Natural killer cell treated with Interleukin-12 subunit alpha and Interleukin-12 subunit beta and Interleukin-15 and Interleukin-18, amount 100 ng/mL, for 72 hours (primary cell): ENCODE measurements at regions not wholly inside any gene's neighbourhood (a gene's known extent, or its start where the extent isn't known, plus 50 kb on each side); places are given as distances from the start of the nearest gene placed in this dataset.

ENCODE experiments used
- ATAC-seq, 2 donors: fragments of 150-1000 bp; cut with Tn5 transposase in 1 of 2; sonication (Bioruptor Pico), chemical (Tn5 transposase) in 1 of 2; 2 replicates each; pipeline ENCODE4 v1.10.0; 2021
- DNase-seq: peaks from one replicate; pipeline ENCODE4 v3.0.0; 2022; ENCODE audit warnings: low spot score
- H3K27ac Mint-ChIP-seq, 2 donors: 1 replicate in 1 of 2; 2 replicates in 1 of 2; pipeline ENCODE4 v1.8.0; 2022; ENCODE audit warnings: mixed read lengths in 2 of 2, mild to moderate bottlenecking in 1 of 2, moderate library complexity in 1 of 2
- H3K27me3 Mint-ChIP-seq, 2 donors: 1 replicate in 1 of 2; 2 replicates in 1 of 2; pipeline ENCODE4 v1.8.0; 2022; ENCODE audit warnings: mixed read lengths in 2 of 2
- H3K36me3 Mint-ChIP-seq: one replicate; pipeline ENCODE4 v1.8.0; 2022; ENCODE audit warnings: mixed read lengths
- H3K4me1 Mint-ChIP-seq, 2 donors: 1 replicate in 1 of 2; 2 replicates in 1 of 2; pipeline ENCODE4 v1.8.0; 2022; ENCODE audit warnings: low read depth in 2 of 2, mixed read lengths in 2 of 2, mild to moderate bottlenecking in 1 of 2
- H3K4me3 Mint-ChIP-seq: one replicate; pipeline ENCODE4 v1.8.0; 2022; ENCODE audit warnings: mixed read lengths
- H3K9me3 Mint-ChIP-seq: 2 replicates; pipeline ENCODE4 v1.8.0; 2022; ENCODE audit warnings: mixed read lengths

GRCh38 chr2:220509966-220510365, 882.5 kb downstream of the SLC4A3 start:
- ATAC-seq (no peak), DNase-seq (no peak)
- H3K4me3 Mint-ChIP-seq = no peak overlapping the region
- peaks cover 0 to 2% of the 10 kb centered on the region in 2 donors for H3K27me3 Mint-ChIP-seq
- no peak overlapping the region for H3K27ac Mint-ChIP-seq
- H3K4me1 Mint-ChIP-seq = no peaks in the 10 kb centered on the region
- H3K9me3 Mint-ChIP-seq = peaks cover 8% of the 10 kb centered on the region
- H3K36me3 Mint-ChIP-seq = no peaks in the 10 kb centered on the region

DNA sequence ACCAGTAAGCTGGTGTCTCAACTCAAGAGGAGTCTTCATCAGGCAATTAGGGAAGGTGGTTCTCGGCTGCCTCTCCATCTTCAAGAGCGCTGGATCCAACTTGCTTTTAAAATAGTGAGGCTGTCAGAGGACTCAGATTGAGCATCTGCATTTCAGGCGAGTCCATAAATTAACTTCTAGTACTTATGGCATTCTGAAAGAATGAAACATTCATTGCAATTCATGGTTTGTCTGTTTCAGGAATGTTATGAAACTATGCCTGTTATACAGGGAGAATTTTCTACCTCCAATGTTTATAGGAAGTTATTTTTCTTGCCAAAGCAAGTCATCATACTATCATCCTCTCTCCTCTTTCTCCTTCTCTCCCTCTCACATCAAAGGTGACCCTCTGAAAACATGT, 883.2 kb downstream of the SLC4A3 start:
- Mint-ChIP-seq H3K4me1 (no peaks in the 10 kb centered on the region), H3K9me3 (peaks cover 5% of the 10 kb centered on the region), H3K27me3 (no peaks in the 10 kb centered on the region), H3K27ac (no peak overlapping the region), H3K4me3 (no peak overlapping the region), H3K36me3 (no peaks in the 10 kb centered on the region)
- DNase-seq (no peak), ATAC-seq (no peak)

DNA sequence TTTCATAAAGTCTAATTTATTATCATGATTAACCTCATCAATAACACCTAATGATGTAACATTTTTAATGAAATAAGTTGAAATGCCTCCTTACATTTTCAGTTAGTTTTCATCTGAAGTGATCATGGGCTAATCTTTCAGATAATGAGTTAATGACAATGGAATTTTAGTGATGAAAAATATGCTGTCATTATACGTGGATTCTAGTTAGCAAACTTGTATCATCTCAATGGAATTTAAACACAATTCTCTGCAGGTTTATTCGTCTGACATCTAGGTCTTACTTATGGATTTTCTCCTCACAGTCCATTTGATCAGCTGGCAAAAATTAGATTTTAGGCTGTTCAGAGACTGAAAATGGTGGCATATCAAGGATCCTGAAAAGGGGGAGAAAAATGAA, 885.0 kb downstream of the SLC4A3 start:
- Mint-ChIP-seq H3K4me3 (no peak overlapping the region), H3K27me3 (no peaks in the 10 kb centered on the region), H3K36me3 (no peaks in the 10 kb centered on the region), H3K27ac (no peak overlapping the region), H3K9me3 (peaks cover 5% of the 10 kb centered on the region), H3K4me1 (no peaks in the 10 kb centered on the region)
- ATAC-seq (no peak), DNase-seq (no peak)

GRCh38 chr2:220513573-220514288, 886.3 kb downstream of the SLC4A3 start:
- H3K27me3 Mint-ChIP-seq = no peaks in the 10 kb centered on the region
- ATAC-seq (no peak), DNase-seq (no peak)
- no peaks in the 10 kb centered on the region for H3K36me3 Mint-ChIP-seq
- H3K9me3 Mint-ChIP-seq = peaks cover 5% of the 10 kb centered on the region
- H3K4me3 Mint-ChIP-seq = no peak overlapping the region
- no peak overlapping the region for H3K27ac Mint-ChIP-seq
- H3K4me1 Mint-ChIP-seq = no peaks in the 10 kb centered on the region

DNA sequence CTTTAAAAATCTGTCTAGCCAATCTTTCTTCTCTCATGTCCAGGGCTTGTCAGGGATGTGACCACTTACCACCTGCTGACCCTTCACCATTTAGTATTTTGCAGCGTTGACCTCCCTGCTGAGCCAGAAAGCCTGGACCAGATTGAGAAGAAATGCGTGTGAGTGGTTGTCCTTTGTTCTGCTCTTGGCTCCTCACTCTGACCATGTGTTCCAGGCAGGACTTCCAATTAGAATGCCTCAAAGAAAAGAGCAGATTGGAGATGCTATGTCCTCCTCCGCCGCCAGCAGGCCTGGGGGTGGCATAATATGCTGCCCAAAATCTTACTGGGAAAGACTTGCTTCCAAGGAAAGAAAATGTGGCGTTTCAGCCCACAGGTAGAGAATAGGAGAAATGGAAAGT, 894.1 kb downstream of the SLC4A3 start:
- Mint-ChIP-seq H3K27me3 (no peaks in the 10 kb centered on the region), H3K27ac (no peak overlapping the region), H3K4me3 (no peak overlapping the region), H3K9me3 (peaks cover 7% of the 10 kb centered on the region), H3K36me3 (no peaks in the 10 kb centered on the region), H3K4me1 (no peaks in the 10 kb centered on the region)
- ATAC-seq (no peak), DNase-seq (no peak)

DNA sequence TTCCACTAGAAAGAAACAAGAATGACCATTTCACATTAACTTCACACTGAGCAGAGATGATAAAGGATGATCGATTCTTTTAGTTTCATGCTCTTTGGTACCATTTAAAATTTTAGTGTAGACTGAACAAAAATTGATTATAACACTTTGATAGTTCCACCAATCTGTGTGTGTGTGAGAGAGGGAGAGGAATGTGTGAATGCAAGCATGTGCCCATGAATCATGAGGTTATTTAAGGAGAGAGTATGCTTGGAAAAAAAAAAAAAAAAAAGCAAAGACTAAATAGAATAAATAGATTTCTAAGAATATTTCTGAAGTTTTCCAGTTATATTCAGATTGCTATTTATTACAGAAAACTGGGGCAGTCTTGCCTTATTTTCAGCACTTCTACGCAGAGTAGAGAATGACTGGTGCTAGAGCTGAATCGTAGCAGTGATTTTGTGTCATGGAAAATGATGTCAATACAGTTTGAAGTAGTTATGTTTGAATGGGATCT, 900.8 kb downstream of the SLC4A3 start:
- DNase-seq = no peak
- Mint-ChIP-seq H3K36me3 (no peaks in the 10 kb centered on the region), H3K4me3 (no peak overlapping the region), H3K9me3 (peaks cover 16% of the 10 kb centered on the region), H3K4me1 (no peaks in the 10 kb centered on the region), H3K27ac (no peak overlapping the region), H3K27me3 (no peaks in the 10 kb centered on the region)
- no peak for ATAC-seq

DNA sequence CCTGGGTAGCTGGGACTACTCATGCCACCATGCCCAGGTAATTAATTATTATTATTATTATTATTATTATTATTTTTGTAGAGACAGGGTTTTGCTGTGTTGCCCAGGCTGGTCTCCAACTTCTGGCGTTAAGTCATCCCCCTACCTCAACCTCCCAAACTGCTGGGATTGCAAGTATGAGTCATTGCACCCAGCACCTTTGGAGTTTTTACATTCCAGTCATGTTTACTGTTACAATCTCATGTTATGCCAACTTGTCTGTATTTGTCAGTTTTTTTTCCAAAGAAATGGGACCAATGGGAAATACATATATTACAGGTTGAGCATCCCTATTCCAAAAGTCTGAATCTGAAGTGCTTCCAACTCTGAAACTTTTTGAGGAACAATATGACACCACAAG, 903.8 kb downstream of the SLC4A3 start:
- Mint-ChIP-seq H3K27ac (no peak overlapping the region), H3K36me3 (no peaks in the 10 kb centered on the region), H3K4me1 (no peaks in the 10 kb centered on the region), H3K27me3 (no peaks in the 10 kb centered on the region), H3K9me3 (peaks cover 16% of the 10 kb centered on the region), H3K4me3 (no peak overlapping the region)
- ATAC-seq (no peak), DNase-seq (no peak)

DNA sequence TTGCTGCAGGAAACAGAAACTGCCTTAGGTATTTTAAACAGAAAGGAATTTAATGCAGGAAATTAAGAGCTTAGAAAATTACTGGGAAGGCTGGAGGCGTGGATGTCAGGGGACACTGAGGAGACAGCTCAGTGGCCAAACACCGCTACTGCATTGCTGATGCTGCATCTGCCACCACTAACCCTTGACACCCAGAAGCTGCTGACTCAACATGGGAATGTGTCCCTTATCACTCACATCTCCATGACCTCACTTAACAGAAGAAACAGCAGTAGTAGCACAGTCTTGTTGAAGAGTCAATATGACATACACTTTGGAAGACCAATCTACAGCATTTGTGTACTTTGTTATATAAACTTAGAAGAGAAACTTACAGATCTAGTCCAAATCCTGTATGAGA, 906.1 kb downstream of the SLC4A3 start:
- no peak overlapping the region for H3K27ac Mint-ChIP-seq
- H3K36me3 Mint-ChIP-seq = no peaks in the 10 kb centered on the region
- no peak for DNase-seq
- H3K4me1 Mint-ChIP-seq = no peaks in the 10 kb centered on the region
- no peak overlapping the region for H3K4me3 Mint-ChIP-seq
- peaks cover 9% of the 10 kb centered on the region for H3K9me3 Mint-ChIP-seq
- no peaks in the 10 kb centered on the region for H3K27me3 Mint-ChIP-seq
- ATAC-seq = no peak

DNA sequence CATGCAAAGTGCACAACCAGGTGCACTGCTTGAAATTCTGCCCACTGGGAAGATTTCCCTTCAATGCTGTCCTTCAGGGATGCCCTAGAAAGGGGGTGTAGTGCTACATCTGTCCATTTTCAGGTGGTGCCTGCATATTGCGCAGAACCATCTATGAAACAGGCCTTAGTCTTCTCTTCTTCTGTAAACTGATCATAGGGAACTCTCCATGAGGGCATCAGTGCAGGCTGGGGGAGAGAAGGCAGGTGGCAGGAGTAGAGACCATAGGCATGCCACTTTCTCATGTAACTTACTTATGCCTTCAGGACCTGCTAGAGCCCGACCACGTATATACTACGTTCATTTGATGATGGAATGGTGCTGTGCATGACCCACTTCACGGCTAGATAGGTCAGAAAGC, 912.1 kb downstream of the SLC4A3 start:
- Mint-ChIP-seq H3K36me3 (no peaks in the 10 kb centered on the region), H3K27ac (no peak overlapping the region), H3K4me1 (no peaks in the 10 kb centered on the region), H3K9me3 (peaks cover 19% of the 10 kb centered on the region), H3K4me3 (no peak overlapping the region), H3K27me3 (no peaks in the 10 kb centered on the region)
- no peak for DNase-seq
- no peak for ATAC-seq

DNA sequence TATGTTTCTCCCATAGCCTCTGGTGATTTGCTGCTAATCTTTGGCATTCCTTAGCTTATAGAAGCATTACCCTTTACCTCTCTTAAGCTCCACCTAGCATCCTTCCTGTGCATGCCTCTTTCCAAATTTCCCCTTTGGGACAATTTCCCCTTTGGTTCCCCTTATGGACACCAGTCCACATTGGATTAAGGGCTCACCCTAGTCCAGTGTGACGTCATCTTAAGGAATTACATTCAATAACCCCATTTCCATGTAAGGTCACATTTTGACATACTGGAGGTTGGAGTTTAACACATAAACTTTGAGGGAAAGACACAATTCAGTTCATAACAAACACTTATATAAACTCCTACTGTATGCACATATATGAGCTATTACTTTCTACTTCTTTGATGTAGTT, 916.6 kb downstream of the SLC4A3 start:
- H3K36me3 Mint-ChIP-seq = no peaks in the 10 kb centered on the region
- no peaks in the 10 kb centered on the region for H3K4me1 Mint-ChIP-seq

DNA sequence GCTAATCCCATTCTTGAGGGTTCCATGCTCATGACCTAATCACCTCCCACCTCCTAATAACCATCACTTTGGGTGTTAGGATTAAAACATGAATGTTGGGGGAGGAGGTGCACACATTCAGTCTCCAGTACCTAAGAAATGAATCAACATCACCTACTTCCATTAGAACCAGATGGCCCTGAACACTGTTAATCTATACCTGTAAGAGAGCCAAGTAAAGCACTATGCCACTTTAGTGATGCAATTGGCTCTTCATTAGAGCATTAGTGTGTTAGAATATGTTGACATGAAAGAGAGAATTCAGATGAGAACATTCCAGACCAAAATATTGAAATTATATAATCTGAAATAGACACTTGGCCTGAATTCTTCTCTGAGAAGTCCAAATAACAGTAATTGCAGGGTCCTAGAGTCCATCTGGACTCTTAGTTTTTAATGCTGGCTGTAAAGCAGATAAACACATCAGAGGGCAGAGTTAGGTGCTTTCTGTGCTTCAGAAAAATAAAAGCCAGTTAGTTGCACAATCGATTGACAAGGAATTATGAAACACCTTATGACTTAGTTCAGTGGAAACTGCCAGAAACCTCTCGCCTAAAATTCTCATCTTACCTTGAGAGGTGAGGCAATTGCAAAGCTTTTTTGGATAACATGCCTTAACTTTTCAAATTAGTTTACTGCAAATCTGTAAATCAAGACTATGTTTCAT, 923.7 kb downstream of the SLC4A3 start:
- Mint-ChIP-seq H3K4me1 (no peaks in the 10 kb centered on the region), H3K36me3 (no peaks in the 10 kb centered on the region), H3K27ac (no peak overlapping the region), H3K27me3 (no peaks in the 10 kb centered on the region), H3K4me3 (no peak overlapping the region), H3K9me3 (peaks cover 14% of the 10 kb centered on the region)
- no peak for ATAC-seq
- no peak for DNase-seq

More for the DNA sequence above, 916.6 kb downstream of the SLC4A3 start:
- Mint-ChIP-seq H3K27me3 (no peaks in the 10 kb centered on the region), H3K9me3 (peaks cover 28% of the 10 kb centered on the region), H3K27ac (no peak overlapping the region), H3K4me3 (no peak overlapping the region)
- DNase-seq (no peak), ATAC-seq (no peak)

GRCh38 chr2:220552790-220553535, 925.5 kb downstream of the SLC4A3 start:
- Mint-ChIP-seq H3K27ac (no peak overlapping the region), H3K27me3 (no peaks in the 10 kb centered on the region), H3K4me3 (no peak overlapping the region), H3K36me3 (no peaks in the 10 kb centered on the region), H3K9me3 (peaks cover 5% of the 10 kb centered on the region), H3K4me1 (no peaks in the 10 kb centered on the region)
- DNase-seq (no peak), ATAC-seq (no peak)

DNA sequence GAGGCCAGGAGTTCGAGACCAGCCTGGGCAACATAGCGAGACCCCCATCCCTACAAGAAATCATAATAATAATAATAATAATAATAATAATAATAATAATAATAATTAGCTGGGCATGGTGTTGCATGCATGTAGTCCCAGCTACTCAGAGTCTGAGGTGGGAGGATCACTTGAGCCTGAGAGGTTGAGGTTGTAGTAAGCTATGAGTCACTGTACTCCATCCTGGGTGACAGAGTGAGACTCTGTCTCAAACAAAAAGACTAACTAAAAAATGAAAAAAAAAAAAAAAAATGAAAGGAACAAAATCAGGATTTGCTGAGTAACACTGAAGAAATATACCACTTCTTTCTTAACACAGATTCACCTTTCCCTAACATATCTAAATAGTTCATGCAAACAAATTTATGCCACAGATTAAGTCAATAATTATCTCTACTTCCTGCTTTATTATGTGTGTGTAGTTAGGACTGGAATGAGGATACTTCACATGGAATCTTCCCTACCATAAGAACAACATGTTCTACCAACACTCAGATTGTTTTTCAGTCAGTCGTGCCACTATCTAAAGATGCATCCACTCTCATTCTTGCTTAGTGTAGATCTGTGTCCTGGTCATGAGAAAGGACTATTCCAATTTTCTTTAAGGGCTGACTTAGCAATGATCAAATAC, 928.7 kb downstream of the SLC4A3 start:
- no peaks in the 10 kb centered on the region for H3K4me1 Mint-ChIP-seq
- H3K36me3 Mint-ChIP-seq = no peaks in the 10 kb centered on the region
- ATAC-seq (no peak), DNase-seq (no peak)
- H3K9me3 Mint-ChIP-seq = peaks cover 11% of the 10 kb centered on the region
- H3K27ac Mint-ChIP-seq = no peak overlapping the region
- no peaks in the 10 kb centered on the region for H3K27me3 Mint-ChIP-seq
- no peak overlapping the region for H3K4me3 Mint-ChIP-seq

GRCh38 chr2:220556658-220557057, 929.2 kb downstream of the SLC4A3 start:
- Mint-ChIP-seq H3K36me3 (no peaks in the 10 kb centered on the region), H3K9me3 (peaks cover 11% of the 10 kb centered on the region), H3K27me3 (no peaks in the 10 kb centered on the region), H3K4me1 (no peaks in the 10 kb centered on the region), H3K27ac (no peak overlapping the region), H3K4me3 (no peak overlapping the region)
- no peak for DNase-seq
- no peak for ATAC-seq
